DMS79 treated with DMSO at 0.1 percent for 48 hours (cell line): ENCODE measurements at regions not wholly inside any gene's neighbourhood (a gene's known extent, or its start where the extent isn't known, plus 50 kb on each side); places are given as distances from the start of the nearest gene placed in this dataset.
"Not testable (repeated sequence)": the region's sequence is repeated elsewhere in the genome, so short reads cannot be mapped to it uniquely, and the experiment has no call there.

Experiments
- DNase-seq: peaks from one replicate; lab custom pipeline; 2025; lab: John Stamatoyannopoulos, UW

- DNase-seq = no peak
These were observed 1960.9 kb upstream of the DEFB115 start for GRCh38 chr20:29296256-29297230.

GRCh38 chr20:29297411-29298270 lies 1959.8 kb upstream of the DEFB115 start:
- DNase-seq = no peak

GRCh38 chr20:29298271-29298590 lies 1959.2 kb upstream of the DEFB115 start:
- DNase-seq = no peak

- DNase-seq = no peak
These were observed 1958.5 kb upstream of the DEFB115 start for GRCh38 chr20:29298759-29299613.

GRCh38 chr20:29299811-29300578 lies 1957.5 kb upstream of the DEFB115 start:
- no peak for DNase-seq

- DNase-seq = no peak
These were observed 1956.6 kb upstream of the DEFB115 start for GRCh38 chr20:29300579-29301551.

- DNase-seq = no peak
These were observed 1955.7 kb upstream of the DEFB115 start for GRCh38 chr20:29301624-29302259.

- DNase-seq = no peak
These were observed 1954.4 kb upstream of the DEFB115 start for GRCh38 chr20:29302979-29303644.

- no peak for DNase-seq
These were observed 1950.9 kb upstream of the DEFB115 start for GRCh38 chr20:29306390-29307072.

- DNase-seq = not testable (repeated sequence)
These were observed 1950.0 kb upstream of the DEFB115 start for GRCh38 chr20:29307484-29307883.

- not testable (repeated sequence) for DNase-seq
These were observed 1948.5 kb upstream of the DEFB115 start for GRCh38 chr20:29308956-29309355.

GRCh38 chr20:29309481-29309880 lies 1948.0 kb upstream of the DEFB115 start:
- DNase-seq = not testable (repeated sequence)

- not testable (repeated sequence) for DNase-seq
These were observed 1946.4 kb upstream of the DEFB115 start for GRCh38 chr20:29311046-29311445.

- not testable (repeated sequence) for DNase-seq
These were observed 1944.8 kb upstream of the DEFB115 start for GRCh38 chr20:29312679-29313078.

- DNase-seq = no peak
These were observed 1944.0 kb upstream of the DEFB115 start for GRCh38 chr20:29313481-29313880.

GRCh38 chr20:29314294-29314693 lies 1943.2 kb upstream of the DEFB115 start:
- DNase-seq = no peak

GRCh38 chr20:29318871-29319461 lies 1938.5 kb upstream of the DEFB115 start:
- DNase-seq = no peak

- no peak for DNase-seq
These were observed 1937.7 kb upstream of the DEFB115 start for GRCh38 chr20:29319725-29320124.
